Central memory CD8-positive, alpha-beta T cell (primary cell): ENCODE measurements at regions not wholly inside any gene's neighbourhood (a gene's known extent, or its start where the extent isn't known, plus 50 kb on each side); places are given as distances from the start of the nearest gene placed in this dataset.

Experiments
- ATAC-seq: fragments of 150-1000 bp; cut with Tn5 transposase; replicated peaks from 2 replicates; pipeline ENCODE4 v1.10.0; 2022; ENCODE audit warnings: mild to moderate bottlenecking, moderate FRiP score, moderate number of reproducible peaks; ENCODE audit not compliant: poor library complexity, severe bottlenecking; ENCODE audit errors: extremely low read depth
- DNase-seq, 2 donors: peaks; one replicate each; pipeline ENCODE4 v3.0.0; 2021; ENCODE audit warnings: low spot score in 2 of 2
- H3K27ac Mint-ChIP-seq: one replicate; pipeline ENCODE4 v1.8.0; 2022; ENCODE audit warnings: low read depth, mild to moderate bottlenecking, moderate library complexity, mixed read lengths
- H3K27me3 Mint-ChIP-seq: one replicate; pipeline ENCODE4 v1.8.0; 2022; ENCODE audit warnings: mixed read lengths
- H3K36me3 Mint-ChIP-seq: one replicate; pipeline ENCODE4 v1.8.0; 2022; ENCODE audit warnings: mild to moderate bottlenecking, moderate library complexity, mixed read lengths; ENCODE audit not compliant: insufficient read depth
- H3K4me1 Mint-ChIP-seq: one replicate; pipeline ENCODE4 v1.8.0; 2022; ENCODE audit warnings: mixed read lengths
- H3K4me3 Mint-ChIP-seq: one replicate; pipeline ENCODE4 v1.8.0; 2022; ENCODE audit warnings: mild to moderate bottlenecking, moderate library complexity, mixed read lengths
- H3K9me3 Mint-ChIP-seq: one replicate; pipeline ENCODE4 v1.8.0; 2022; ENCODE audit warnings: mixed read lengths

GRCh38 chr1:192070213-192070612 is 88.0 kb upstream of the RGS18 start:
- H3K27me3 Mint-ChIP-seq: no peaks in the 10 kb centered on the region
- H3K9me3 Mint-ChIP-seq: peaks cover 16% of the 10 kb centered on the region
- ATAC-seq: no peak
- H3K27ac Mint-ChIP-seq: no peak overlapping the region
- H3K4me3 Mint-ChIP-seq: no peak overlapping the region
- H3K36me3 Mint-ChIP-seq: no peaks in the 10 kb centered on the region
- no peak for DNase-seq
- H3K4me1 Mint-ChIP-seq: no peaks in the 10 kb centered on the region

GRCh38 chr1:192080684-192081083 is 77.6 kb upstream of the RGS18 start:
- Mint-ChIP-seq H3K9me3 (peaks cover 17% of the 10 kb centered on the region), H3K4me3 (no peak overlapping the region), H3K36me3 (no peaks in the 10 kb centered on the region), H3K27ac (no peak overlapping the region), H3K4me1 (no peaks in the 10 kb centered on the region), H3K27me3 (no peaks in the 10 kb centered on the region)
- DNase-seq: no peak
- ATAC-seq: no peak

GRCh38 chr1:192081359-192081758 is 76.9 kb upstream of the RGS18 start:
- no peak overlapping the region for H3K4me3 Mint-ChIP-seq
- H3K9me3 Mint-ChIP-seq: peaks cover 17% of the 10 kb centered on the region
- H3K27me3 Mint-ChIP-seq: no peaks in the 10 kb centered on the region
- no peaks in the 10 kb centered on the region for H3K36me3 Mint-ChIP-seq
- DNase-seq: no peak
- H3K4me1 Mint-ChIP-seq: no peaks in the 10 kb centered on the region
- no peak overlapping the region for H3K27ac Mint-ChIP-seq
- no peak for ATAC-seq

- no peak overlapping the region for H3K4me3 Mint-ChIP-seq
- no peaks in the 10 kb centered on the region for H3K27me3 Mint-ChIP-seq
- H3K36me3 Mint-ChIP-seq: no peaks in the 10 kb centered on the region
- DNase-seq: no peak
- H3K9me3 Mint-ChIP-seq: peaks cover 10% of the 10 kb centered on the region
- H3K4me1 Mint-ChIP-seq: no peaks in the 10 kb centered on the region
- no peak overlapping the region for H3K27ac Mint-ChIP-seq
- ATAC-seq: no peak
Measured at GRCh38 chr1:192086644-192087043, 71.6 kb upstream of the RGS18 start.

GRCh38 chr1:192087334-192087733 is 70.9 kb upstream of the RGS18 start:
- Mint-ChIP-seq H3K36me3 (no peaks in the 10 kb centered on the region), H3K4me1 (no peaks in the 10 kb centered on the region), H3K9me3 (peaks cover 10% of the 10 kb centered on the region), H3K4me3 (no peak overlapping the region), H3K27me3 (no peaks in the 10 kb centered on the region), H3K27ac (no peak overlapping the region)
- ATAC-seq: no peak
- DNase-seq: no peak

- Mint-ChIP-seq H3K9me3 (peaks cover 10% of the 10 kb centered on the region), H3K27ac (no peak overlapping the region), H3K36me3 (no peaks in the 10 kb centered on the region), H3K27me3 (no peaks in the 10 kb centered on the region), H3K4me3 (no peak overlapping the region), H3K4me1 (no peaks in the 10 kb centered on the region)
- ATAC-seq (no peak), DNase-seq (no peak)
Measured at GRCh38 chr1:192088496-192088895, 69.8 kb upstream of the RGS18 start.

- H3K4me3 Mint-ChIP-seq: no peak overlapping the region
- peaks cover 23% of the 10 kb centered on the region for H3K9me3 Mint-ChIP-seq
- no peaks in the 10 kb centered on the region for H3K36me3 Mint-ChIP-seq
- ATAC-seq (no peak), DNase-seq (no peak)
- H3K27ac Mint-ChIP-seq: no peak overlapping the region
- no peaks in the 10 kb centered on the region for H3K4me1 Mint-ChIP-seq
- H3K27me3 Mint-ChIP-seq: no peaks in the 10 kb centered on the region
Measured at GRCh38 chr1:192098001-192098400, 60.3 kb upstream of the RGS18 start.

GRCh38 chr1:192099328-192099727 is 58.9 kb upstream of the RGS18 start:
- Mint-ChIP-seq H3K4me3 (no peak overlapping the region), H3K4me1 (no peaks in the 10 kb centered on the region), H3K36me3 (no peaks in the 10 kb centered on the region), H3K27me3 (no peaks in the 10 kb centered on the region), H3K27ac (no peak overlapping the region), H3K9me3 (peaks cover 23% of the 10 kb centered on the region)
- DNase-seq (no peak), ATAC-seq (no peak)

GRCh38 chr1:192100686-192101468 is 57.4 kb upstream of the RGS18 start:
- DNase-seq (no peak), ATAC-seq (no peak)
- no peaks in the 10 kb centered on the region for H3K27me3 Mint-ChIP-seq
- peaks cover 14% of the 10 kb centered on the region for H3K9me3 Mint-ChIP-seq
- H3K36me3 Mint-ChIP-seq: no peaks in the 10 kb centered on the region
- no peak overlapping the region for H3K4me3 Mint-ChIP-seq
- H3K4me1 Mint-ChIP-seq: no peaks in the 10 kb centered on the region
- no peak overlapping the region for H3K27ac Mint-ChIP-seq

GRCh38 chr1:192104128-192104527 is 54.1 kb upstream of the RGS18 start:
- H3K36me3 Mint-ChIP-seq: no peaks in the 10 kb centered on the region
- H3K4me3 Mint-ChIP-seq: no peak overlapping the region
- H3K9me3 Mint-ChIP-seq: peaks cover 16% of the 10 kb centered on the region
- DNase-seq (no peak), ATAC-seq (no peak)
- H3K27ac Mint-ChIP-seq: no peak overlapping the region
- no peaks in the 10 kb centered on the region for H3K4me1 Mint-ChIP-seq
- H3K27me3 Mint-ChIP-seq: no peaks in the 10 kb centered on the region

- no peak for ATAC-seq
- no peaks in the 10 kb centered on the region for H3K4me1 Mint-ChIP-seq
- DNase-seq: no peak
- no peaks in the 10 kb centered on the region for H3K36me3 Mint-ChIP-seq
- H3K4me3 Mint-ChIP-seq: no peak overlapping the region
- H3K27me3 Mint-ChIP-seq: no peaks in the 10 kb centered on the region
- H3K27ac Mint-ChIP-seq: no peak overlapping the region
- peaks cover 13% of the 10 kb centered on the region for H3K9me3 Mint-ChIP-seq
Measured at GRCh38 chr1:192104852-192105251, 53.4 kb upstream of the RGS18 start.

GRCh38 chr1:192108161-192108560 is 50.1 kb upstream of the RGS18 start:
- no peak overlapping the region for H3K4me3 Mint-ChIP-seq
- H3K27me3 Mint-ChIP-seq: no peaks in the 10 kb centered on the region
- no peaks in the 10 kb centered on the region for H3K36me3 Mint-ChIP-seq
- no peak overlapping the region for H3K27ac Mint-ChIP-seq
- no peaks in the 10 kb centered on the region for H3K4me1 Mint-ChIP-seq
- H3K9me3 Mint-ChIP-seq: peaks cover 11% of the 10 kb centered on the region
- no peak for ATAC-seq
- no peak for DNase-seq
